B cell (primary cell): ENCODE measurements at regions not wholly inside any gene's neighbourhood (a gene's known extent, or its start where the extent isn't known, plus 50 kb on each side); places are given as distances from the start of the nearest gene placed in this dataset.

Experiments
- ATAC-seq: fragments of 200-7000 bp; cut with Tn5 transposase; one replicate; pipeline ENCODE4 v1.10.0; 2021; ENCODE audit warnings: low read depth, mild to moderate bottlenecking, moderate number of reproducible peaks, moderate library complexity
- CTCF ChIA-PET: fragments of 350-600 bp; sonication (Branson Sonifier 250); formaldehyde crosslinking; loops from one replicate; lab custom pipeline; 2021; ENCODE audit warnings: antibody characterized with exemption, inconsistent platforms; lab: Charles Lee
- POLR2A ChIA-PET: fragments of 350-600 bp; sonication (Branson Sonifier 250); formaldehyde crosslinking; loops from one replicate; lab custom pipeline; 2021; ENCODE audit warnings: antibody characterized with exemption; lab: Charles Lee
- DNase-seq: peaks from one replicate; pipeline ENCODE4 v3.0.0; 2013
- H2AFZ ChIP-seq: 2 replicates; pipeline ENCODE4 v1.6.1; 2012; ENCODE audit warnings: mild to moderate bottlenecking, low read depth, low read length; ENCODE audit not compliant: insufficient read depth, poor library complexity, severe bottlenecking
- H3K27ac ChIP-seq, 2 donors: 1 replicate in 1 of 2; 2 replicates in 1 of 2; pipeline ENCODE4 v1.5.1; 2012 to 2013; ENCODE audit warnings: low read length in 2 of 2, mild to moderate bottlenecking in 2 of 2, moderate library complexity in 1 of 2
- H3K27me3 ChIP-seq, 4 experiments: fragments of 200-600 bp in 1 of 4; sonication (generic) in 1 of 4; replicated peaks in 1 of 4; 1 replicate in 2 of 4; 2 replicates in 2 of 4; pipeline versions ENCODE4 v1.6.1 to v1.7.0; 2013 to 2016; ENCODE audit warnings: low read length in 3 of 4, mild to moderate bottlenecking in 2 of 4, mixed read lengths in 1 of 4, moderate library complexity in 1 of 4; ENCODE audit not compliant: insufficient read depth in 4 of 4, control insufficient read depth in 3 of 4; ENCODE audit errors: control extremely low read depth in 1 of 4
- H3K36me3 ChIP-seq, 2 experiments: replicated peaks in 1 of 2; 1 replicate in 1 of 2; 2 replicates in 1 of 2; pipeline versions ENCODE4 v1.6.1 to v1.7.1; 2013; ENCODE audit warnings: low read length in 1 of 2; ENCODE audit not compliant: insufficient read depth in 2 of 2, control insufficient read depth in 1 of 2; ENCODE audit errors: control extremely low read depth in 1 of 2, extremely low read depth in 1 of 2
- H3K4me1 ChIP-seq, 2 donors: fragments of 200-600 bp in 1 of 2; sonication (generic) in 1 of 2; 1 replicate in 1 of 2; 2 replicates in 1 of 2; pipeline versions ENCODE4 v1.5.1 to v1.6.1; 2013 to 2017; ENCODE audit warnings: low read length in 2 of 2; ENCODE audit not compliant: control insufficient read depth in 2 of 2, insufficient read depth in 2 of 2
- H3K4me2 ChIP-seq: replicated peaks from 2 replicates; pipeline ENCODE3; 2012; ENCODE audit warnings: mild to moderate bottlenecking, low read depth, low read length; ENCODE audit not compliant: poor library complexity, severe bottlenecking
- H3K4me3 ChIP-seq, 5 experiments: fragments of 200-600 bp in 1 of 5; sonication (generic) in 1 of 5; 1 replicate in 3 of 5; 2 replicates in 2 of 5; pipeline versions ENCODE4 v1.5.1 to v1.7.0; 2011 to 2016; ENCODE audit warnings: low read length in 4 of 5, mild to moderate bottlenecking in 4 of 5, low read depth in 2 of 5, control low read depth in 1 of 5, moderate library complexity in 1 of 5; ENCODE audit not compliant: insufficient read depth in 1 of 5; ENCODE audit errors: control extremely low read depth in 1 of 5, extremely low read depth in 1 of 5
- H3K79me2 ChIP-seq: fragments of 200-600 bp; sonication (generic); one replicate; pipeline ENCODE4 v1.6.0; 2016; ENCODE audit warnings: low read length; ENCODE audit not compliant: control insufficient read depth, insufficient read depth
- H3K9ac ChIP-seq: fragments of 200-600 bp; sonication (generic); 2 replicates; pipeline ENCODE4 v1.6.1; 2017; ENCODE audit warnings: mild to moderate bottlenecking, low read length, moderate library complexity
- H3K9me3 ChIP-seq, 3 donors: one replicate each; pipeline versions ENCODE4 v1.6.1 to v1.7.1; 2013; ENCODE audit warnings: low read length in 2 of 3; ENCODE audit not compliant: control insufficient read depth in 2 of 3, insufficient read depth in 1 of 3; ENCODE audit errors: control extremely low read depth in 1 of 3
- H4K20me1 ChIP-seq: 2 replicates; pipeline ENCODE4 v1.6.0; 2012; ENCODE audit warnings: mild to moderate bottlenecking, low read length; ENCODE audit not compliant: insufficient read depth, control insufficient read depth, poor library complexity, severe bottlenecking
- H3K27ac Mint-ChIP-seq: one replicate; pipeline ENCODE4 v1.8.0; 2021; ENCODE audit warnings: mixed read lengths
- H3K27me3 Mint-ChIP-seq: one replicate; pipeline ENCODE4 v1.8.0; 2021; ENCODE audit warnings: mixed read lengths
- H3K4me1 Mint-ChIP-seq: one replicate; pipeline ENCODE4 v1.8.0; 2021; ENCODE audit warnings: mixed read lengths
- H3K4me3 Mint-ChIP-seq: one replicate; pipeline ENCODE4 v1.8.0; 2021; ENCODE audit warnings: mixed read lengths
- H3K9me3 Mint-ChIP-seq: one replicate; pipeline ENCODE4 v1.8.0; 2022; ENCODE audit warnings: mixed read lengths; ENCODE audit not compliant: insufficient read depth
- CTCF ChIP-seq: fragments of 200-600 bp; IDR thresholded peaks from one replicate; pipeline ENCODE4 v1.8.0; 2022; ENCODE audit warnings: antibody characterized with exemption, mild to moderate bottlenecking
- EZH2 ChIP-seq: IDR thresholded peaks from 2 replicates; pipeline ENCODE4 v1.6.1; 2012; ENCODE audit warnings: borderline replicate concordance, low read depth, mild to moderate bottlenecking, moderate library complexity, low read length; ENCODE audit not compliant: insufficient read depth, poor library complexity, severe bottlenecking
- WGBS: methylation state at CpG from one replicate; pipeline ENCODE4 v1.1.5; 2013; ENCODE audit warnings: missing lambda C conversion rate; ENCODE audit not compliant: insufficient coverage; 5-methylcytosine and 5-hydroxymethylcytosine counted together
- intact Hi-C: fragments of 100-400 bp; cut with micrococcal nuclease; formaldehyde crosslinking; loops from one replicate; pipeline ENCODE4 v1.10.0; 2022

GRCh38 chr13:40477623-40478608, 188.5 kb downstream of the FOXO1 start:
- H3K4me2 ChIP-seq, result no peak overlapping the region
- no peaks in the 10 kb centered on the region for H3K36me3 ChIP-seq
- Mint-ChIP-seq H3K9me3 (no peaks in the 10 kb centered on the region), H3K4me1 (peaks cover 26% of the 10 kb centered on the region), H3K4me3 (peak overlapping the region; percentile 10), H3K27ac (no peak overlapping the region), H3K27me3 (no peaks in the 10 kb centered on the region)
- ATAC-seq (no peak), DNase-seq (no peak)
- WGBS, result 82% methylated on average over 14 of the region's 17 CpGs
- CTCF ChIA-PET, result no interaction called here
- H3K9ac ChIP-seq, result no peak overlapping the region
- H3K79me2 ChIP-seq, result peaks cover 16% of the 10 kb centered on the region
- H4K20me1 ChIP-seq, result no peaks in the 10 kb centered on the region
- no peak overlapping the region for H2AFZ ChIP-seq
- no peak for TF ChIP-seq EZH2
- TF ChIP-seq CTCF, result no peak
- peaks cover 21 to 22% of the 10 kb centered on the region in 2 donors for H3K4me1 ChIP-seq
- H3K27ac ChIP-seq, result no peak overlapping the region
- intact Hi-C loops, result no loop called here
- H3K27me3 ChIP-seq, result no peaks in the 10 kb centered on the region
- no peak overlapping the region for H3K4me3 ChIP-seq
- H3K9me3 ChIP-seq, result peaks cover 0 to 7% (median 0%) of the 10 kb centered on the region in 3 donors
- POLR2A ChIA-PET, result no interaction called here

DNA sequence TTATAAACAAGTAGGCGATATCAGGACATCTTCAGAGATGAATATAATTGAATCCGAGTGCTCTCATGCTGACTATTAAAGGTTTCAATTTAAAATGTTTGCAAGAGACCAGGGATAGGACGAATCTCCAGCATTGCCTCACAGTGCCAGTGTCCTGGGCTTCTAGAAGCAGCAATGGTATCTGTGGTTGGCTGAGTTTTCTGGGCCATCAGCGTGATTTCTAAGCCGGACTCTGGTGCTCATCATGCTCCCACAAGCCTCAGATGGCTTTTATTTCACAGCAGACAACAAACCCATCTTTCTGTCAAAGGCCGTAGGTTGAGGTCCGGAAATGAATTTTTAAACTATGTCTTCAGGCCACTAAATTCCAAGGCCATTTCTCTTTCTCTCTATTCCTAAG, 187.7 kb downstream of the FOXO1 start:
- Histone ChIP-seq H3K4me3 (no peak overlapping the region), H3K4me2 (no peak overlapping the region), H3K9ac (no peak overlapping the region), H3K27ac (no peak overlapping the region), H3K9me3 (peaks cover 0 to 7% (median 0%) of the 10 kb centered on the region in 3 donors), H4K20me1 (no peaks in the 10 kb centered on the region), H3K36me3 (no peaks in the 10 kb centered on the region), H3K79me2 (peaks cover 24% of the 10 kb centered on the region), H2AFZ (no peak overlapping the region), H3K4me1 (peaks cover 25 to 27% of the 10 kb centered on the region in 2 donors), H3K27me3 (no peaks in the 10 kb centered on the region)
- no peaks in the 10 kb centered on the region for H3K9me3 Mint-ChIP-seq
- ChIA-PET CTCF (no interaction called here), POLR2A (no interaction called here)
- intact Hi-C loops, result no loop called here
- TF ChIP-seq CTCF, result no peak
- no peak for TF ChIP-seq EZH2
- WGBS, result 100% methylated on average over 3 of the region's 7 CpGs
- no peak for DNase-seq
- ATAC-seq, result no peak
- peaks cover 32% of the 10 kb centered on the region for H3K4me1 Mint-ChIP-seq
- no peak overlapping the region for H3K27ac Mint-ChIP-seq
- no peak overlapping the region for H3K4me3 Mint-ChIP-seq
- no peaks in the 10 kb centered on the region for H3K27me3 Mint-ChIP-seq
